ENCODE measurements at regions not wholly inside any gene's neighbourhood (a gene's known extent, or its start where the extent isn't known, plus 50 kb on each side); places are given as distances from the start of the nearest gene placed in this dataset.

DNA sequence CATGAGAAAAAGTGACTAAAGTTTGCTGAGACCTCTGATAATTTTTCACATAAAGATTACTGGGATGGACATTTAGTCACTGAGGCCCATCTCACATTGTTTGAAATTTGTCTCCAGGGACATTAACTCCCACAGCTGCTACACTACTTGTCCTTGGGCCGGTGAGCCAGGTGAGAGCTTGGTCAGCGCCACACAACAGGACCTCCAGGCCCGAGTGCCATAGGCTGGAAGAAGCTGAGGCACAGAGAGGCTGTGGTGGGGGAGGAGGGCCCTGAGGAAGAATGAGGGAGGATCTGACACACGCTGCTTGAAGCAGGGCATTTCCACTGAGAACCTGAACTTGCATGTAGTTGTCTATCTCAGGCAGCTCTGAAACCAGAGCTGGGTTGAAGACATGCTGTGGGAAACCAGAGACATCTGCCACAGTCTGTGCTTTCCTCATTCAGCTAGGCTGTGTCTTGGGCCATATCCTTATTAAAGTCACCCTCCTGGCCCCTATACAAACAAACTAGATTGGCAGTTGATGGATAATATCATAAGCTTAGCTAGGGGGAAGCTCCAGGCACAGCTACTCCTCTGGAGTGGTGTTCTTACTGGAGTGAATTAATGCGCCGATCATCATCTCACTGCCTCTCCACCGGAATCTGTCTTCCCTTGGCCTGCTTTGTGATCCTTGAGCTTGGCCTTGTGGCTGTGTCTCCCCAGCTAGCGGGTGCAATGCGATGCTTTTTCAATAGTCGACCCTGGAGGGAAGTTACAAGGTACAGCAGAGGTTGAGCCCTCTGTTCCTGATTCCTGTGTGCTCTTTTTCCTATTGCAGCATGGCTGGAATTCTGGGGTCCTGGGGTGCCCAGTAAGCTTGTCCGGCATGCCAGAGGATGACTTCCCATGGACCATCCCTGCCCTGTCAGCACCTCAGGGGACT, 225.3 kb upstream of the B3GAT1 start:
- DNase-seq = no peak

GRCh38 chr11:134636071-134636470, 224.0 kb upstream of the B3GAT1 start:
- DNase-seq = no peak

- no peak for DNase-seq
These were observed 223.1 kb upstream of the B3GAT1 start for GRCh38 chr11:134634897-134635831.

DNA sequence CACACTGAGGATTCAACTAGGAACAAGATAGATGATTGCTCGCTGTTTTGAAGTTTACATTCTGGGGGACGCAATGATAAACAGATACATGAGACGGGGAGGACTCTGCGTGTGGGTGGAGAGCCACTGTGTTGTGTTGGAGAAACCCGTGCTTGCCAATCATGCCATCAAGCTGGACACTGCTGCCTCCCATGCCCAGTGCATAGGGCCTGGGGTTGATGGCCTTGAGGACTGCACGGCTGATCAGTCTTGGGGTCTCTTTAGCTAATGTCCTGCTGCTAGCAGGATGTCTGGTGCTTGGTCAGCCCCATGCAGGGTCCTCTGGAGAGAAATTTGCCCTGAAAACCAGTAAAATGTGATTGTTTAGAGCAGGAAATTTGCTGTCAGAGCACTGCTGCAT, 221.2 kb upstream of the B3GAT1 start:
- no peak for DNase-seq

DNA sequence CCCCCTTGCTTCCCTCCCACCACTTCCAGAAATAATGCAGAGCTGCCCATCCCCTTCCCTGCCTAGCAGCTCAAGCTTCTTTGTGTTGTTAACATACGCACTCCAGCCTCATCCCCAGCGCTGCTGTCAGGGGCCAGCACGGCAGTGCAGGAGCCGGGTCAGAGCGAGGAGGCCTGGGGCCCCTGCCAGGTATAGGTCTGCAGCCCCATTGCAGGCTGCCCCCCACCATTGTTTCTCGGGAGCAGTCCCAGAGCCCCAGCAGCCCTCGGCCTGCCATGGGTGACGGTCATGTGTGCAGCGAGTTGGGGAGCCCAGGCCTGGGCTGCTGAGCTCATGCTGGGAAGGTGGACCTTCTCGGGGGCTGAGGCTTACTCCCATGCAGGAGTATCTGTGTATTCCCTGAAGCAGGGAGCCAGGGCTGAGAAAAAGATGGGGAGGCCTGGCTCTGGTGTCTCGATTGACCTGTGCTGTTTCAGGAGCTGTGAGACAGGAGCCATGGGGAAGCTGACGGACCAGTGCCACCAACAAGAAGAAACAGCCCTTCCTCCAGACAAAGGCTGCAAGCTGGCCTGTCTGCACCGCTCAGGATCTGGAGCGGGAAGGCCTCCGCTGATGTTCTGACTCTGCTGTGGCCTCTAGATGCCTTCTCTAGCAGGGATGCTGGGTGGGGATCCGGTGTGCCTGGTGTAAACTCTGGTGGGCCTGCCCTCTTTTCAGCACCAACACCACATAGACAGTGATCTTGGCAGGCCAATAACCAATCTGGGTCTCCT, 220.5 kb upstream of the B3GAT1 start:
- no peak for DNase-seq

- no peak for DNase-seq
These were observed 218.8 kb upstream of the B3GAT1 start for GRCh38 chr11:134630861-134631260.

DNA sequence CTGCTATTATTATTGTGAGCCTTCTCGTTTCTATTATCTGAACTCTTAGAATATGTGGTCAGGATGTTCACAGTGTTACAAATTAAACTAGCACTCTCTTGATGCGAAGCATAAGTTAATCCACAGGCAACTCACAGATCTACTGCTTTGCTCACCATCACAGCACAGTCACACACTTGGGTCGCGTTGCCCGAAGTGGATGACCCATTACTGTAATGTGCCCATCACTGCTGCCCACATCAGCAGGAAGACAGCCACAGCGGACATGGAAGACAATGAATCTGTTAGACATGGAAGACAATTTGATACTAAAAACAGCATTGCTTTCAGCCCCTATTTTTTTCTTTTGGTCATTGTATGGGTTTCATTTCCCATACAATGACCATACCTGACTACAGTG, 216.4 kb upstream of the B3GAT1 start:
- DNase-seq = no peak

DNA sequence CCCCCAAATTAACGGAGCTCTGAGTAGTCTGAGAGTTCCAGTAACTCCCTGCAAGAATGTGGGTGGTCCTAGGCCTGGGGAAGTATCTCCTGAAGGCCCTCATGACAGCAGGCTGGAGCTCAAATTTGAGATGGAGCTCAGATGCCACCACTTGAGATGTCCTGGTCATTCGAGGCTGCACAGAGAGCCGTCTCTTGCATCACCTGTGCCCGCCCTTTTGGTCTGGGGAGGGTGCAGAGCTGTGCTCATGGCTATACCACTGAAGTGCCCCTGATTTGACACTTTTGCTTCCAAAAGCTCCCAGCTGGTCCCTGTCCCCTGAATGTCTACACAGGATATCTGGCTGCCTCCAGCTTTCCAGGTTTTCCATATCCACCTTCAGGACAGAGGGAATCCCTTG, 214.0 kb upstream of the B3GAT1 start:
- no peak for DNase-seq

GRCh38 chr11:134625631-134626030, 213.6 kb upstream of the B3GAT1 start:
- no peak for DNase-seq

DNA sequence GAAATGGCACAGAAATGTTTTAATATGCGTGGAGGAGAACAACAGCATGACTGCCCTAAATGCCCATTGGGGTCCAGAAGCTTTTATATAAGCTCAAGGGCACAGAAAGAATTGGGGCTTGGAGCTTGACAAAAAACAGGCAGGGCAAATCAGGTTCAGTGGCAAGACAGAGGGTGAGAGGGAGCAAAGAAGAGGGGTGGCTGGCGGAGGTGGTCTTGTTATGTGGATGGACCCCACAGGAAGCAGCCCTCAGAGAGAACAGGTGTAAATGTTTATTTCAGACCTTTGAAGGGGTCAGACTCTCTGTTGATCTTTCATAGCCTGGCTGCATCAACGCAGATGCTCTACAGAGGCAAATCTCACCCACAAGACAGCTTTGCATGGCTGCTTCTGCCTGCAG, 213.1 kb upstream of the B3GAT1 start:
- DNase-seq = no peak

GRCh38 chr11:134624166-134624920, 212.3 kb upstream of the B3GAT1 start:
- DNase-seq = no peak

DNA sequence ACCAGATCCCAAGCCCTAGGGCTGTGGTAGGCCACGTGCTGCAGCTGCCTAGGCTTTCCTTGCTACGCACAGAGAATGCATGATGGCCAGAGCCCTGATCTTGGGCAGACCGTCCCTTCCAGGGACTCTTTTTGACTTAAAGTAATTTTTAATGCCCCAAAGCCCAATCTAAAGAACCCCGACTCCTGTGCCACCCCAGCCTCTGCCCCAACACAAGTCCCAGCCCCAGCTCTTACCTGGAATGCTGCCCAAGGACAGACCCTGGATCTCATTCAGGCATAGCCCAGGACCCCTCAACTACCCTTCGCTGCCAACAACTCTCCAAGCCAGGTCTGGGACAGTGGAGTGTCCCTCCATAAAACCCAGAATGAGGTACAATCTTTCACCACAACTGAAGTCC, 211.7 kb upstream of the B3GAT1 start:
- DNase-seq = no peak

GRCh38 chr11:134622458-134622857, 210.4 kb upstream of the B3GAT1 start:
- DNase-seq = no peak

DNA sequence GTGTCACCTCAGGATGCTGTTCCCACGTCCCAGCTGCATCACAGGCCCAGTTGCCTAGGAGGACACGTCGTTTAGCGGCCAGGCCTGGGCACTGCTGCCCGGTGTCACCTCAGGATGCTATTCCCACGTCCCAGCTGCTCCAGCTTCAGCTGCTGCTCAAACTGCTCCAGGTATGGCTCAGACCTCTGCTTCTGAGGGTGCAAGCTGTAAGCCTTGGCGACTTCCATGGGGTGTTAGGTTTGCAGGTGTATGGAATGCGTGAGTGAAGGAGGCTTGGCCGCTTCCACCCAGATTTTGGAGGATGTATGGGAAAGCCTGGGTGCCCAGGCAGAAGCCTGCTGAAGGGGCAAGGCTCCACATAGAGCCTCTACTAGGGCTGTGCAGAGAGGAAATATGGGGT, 205.3 kb upstream of the B3GAT1 start:
- no peak for DNase-seq

DNA sequence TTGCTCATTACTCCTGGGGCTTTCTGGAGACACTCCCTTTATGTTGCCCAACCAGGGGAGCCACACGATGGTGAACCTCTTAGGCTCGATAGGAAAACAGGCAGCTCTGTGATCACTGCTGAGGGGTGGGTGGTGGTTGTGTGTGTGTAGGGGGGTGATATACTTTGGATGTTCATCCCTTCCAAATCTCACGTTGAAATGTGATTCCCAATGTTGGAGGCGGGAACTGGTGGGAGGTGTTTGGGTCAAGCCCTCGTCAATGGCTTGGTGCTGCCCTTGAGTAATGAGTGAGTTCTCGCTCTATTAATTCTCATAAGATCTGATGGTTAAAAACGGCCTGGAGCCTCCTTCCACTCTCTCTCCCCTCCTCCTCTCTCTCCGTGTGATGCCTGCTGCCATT, 204.0 kb upstream of the B3GAT1 start:
- no peak for DNase-seq

- no peak for DNase-seq
These were observed 203.1 kb upstream of the B3GAT1 start for GRCh38 chr11:134615041-134615615.

DNA sequence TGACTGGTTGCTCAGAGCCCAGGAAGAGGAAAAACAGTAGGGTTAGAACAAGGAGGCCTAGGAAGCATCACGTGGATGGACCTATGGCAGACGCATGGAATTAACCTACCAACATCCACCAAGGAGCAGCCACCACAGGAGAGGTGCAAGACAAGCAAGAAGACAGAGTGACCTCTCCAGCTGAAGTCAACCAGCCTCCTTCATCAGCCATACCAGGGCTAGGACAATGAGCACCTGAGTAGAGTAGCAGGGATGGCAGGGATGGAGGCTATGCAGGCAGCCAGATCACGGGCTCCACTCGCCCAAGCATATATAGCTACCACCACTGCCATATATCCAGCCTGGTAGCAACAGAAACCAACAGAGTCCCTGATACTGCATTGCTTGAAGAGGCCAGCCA, 202.1 kb upstream of the B3GAT1 start:
- DNase-seq = no peak

DNA sequence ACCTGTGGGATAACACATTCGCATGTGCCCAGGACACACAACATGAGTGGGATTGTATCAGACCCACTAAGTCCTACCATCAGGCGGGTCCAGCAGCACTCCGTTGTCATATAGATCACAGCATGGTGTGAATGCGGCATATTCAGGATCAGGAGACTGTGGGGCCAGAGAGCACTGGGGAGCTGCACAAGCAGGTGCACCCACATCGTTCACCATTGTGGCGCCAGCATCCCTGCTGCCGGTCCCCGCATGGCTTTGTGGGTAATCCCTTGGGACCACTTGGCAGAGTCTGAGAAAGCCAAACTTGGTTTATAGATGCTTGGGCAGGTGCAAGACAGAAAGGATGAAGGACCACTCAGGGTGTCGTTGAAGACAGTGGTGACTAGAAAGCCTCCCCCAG, 201.6 kb upstream of the B3GAT1 start:
- DNase-seq = no peak

DNA sequence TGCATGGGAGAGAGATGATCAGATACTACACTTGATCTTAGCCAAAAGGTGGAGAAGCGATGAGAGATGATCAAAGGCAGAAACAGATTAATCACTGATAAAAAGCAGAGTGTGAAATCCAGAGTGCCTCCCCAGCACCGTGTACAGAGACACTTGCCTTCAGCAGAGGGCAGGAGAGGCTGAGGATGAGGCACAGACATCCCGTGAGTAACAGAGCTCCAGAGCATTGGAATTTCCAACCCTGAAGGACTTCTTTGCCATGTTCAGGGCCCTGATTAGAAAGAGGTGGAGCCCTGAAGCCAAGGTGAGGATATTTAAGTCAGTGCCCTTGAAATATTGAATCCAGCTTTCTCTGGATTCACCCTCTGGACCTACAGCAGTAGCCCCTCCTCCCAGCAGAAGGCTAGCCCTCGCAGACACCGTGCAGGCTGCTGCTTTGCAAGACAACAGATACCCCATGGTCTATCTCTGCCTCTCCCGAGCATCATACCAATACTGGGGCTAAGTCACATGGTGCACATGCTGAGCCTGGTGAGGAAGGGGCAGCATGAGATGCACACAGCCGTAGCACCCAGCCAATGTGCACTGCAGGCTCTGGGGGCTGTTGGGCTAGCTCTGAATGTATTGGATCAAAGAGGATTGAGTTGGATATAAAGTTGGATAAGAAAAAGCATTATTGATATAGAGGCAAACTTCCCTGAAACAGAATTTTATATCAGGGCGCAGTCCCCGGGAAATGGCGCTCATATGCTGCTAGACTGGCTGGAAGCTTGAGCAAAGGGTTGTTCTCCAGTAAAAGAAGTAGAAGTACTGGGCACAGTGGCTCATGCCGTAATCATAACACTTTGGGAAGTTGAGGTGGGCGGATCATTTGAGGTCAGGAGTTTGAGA, 200.3 kb upstream of the B3GAT1 start:
- no peak for DNase-seq

GRCh38 chr11:134611537-134611936, 199.5 kb upstream of the B3GAT1 start:
- no peak for DNase-seq
